ENCODE measurements at regions not wholly inside any gene's neighbourhood (a gene's known extent, or its start where the extent isn't known, plus 50 kb on each side); places are given as distances from the start of the nearest gene placed in this dataset.

DNA sequence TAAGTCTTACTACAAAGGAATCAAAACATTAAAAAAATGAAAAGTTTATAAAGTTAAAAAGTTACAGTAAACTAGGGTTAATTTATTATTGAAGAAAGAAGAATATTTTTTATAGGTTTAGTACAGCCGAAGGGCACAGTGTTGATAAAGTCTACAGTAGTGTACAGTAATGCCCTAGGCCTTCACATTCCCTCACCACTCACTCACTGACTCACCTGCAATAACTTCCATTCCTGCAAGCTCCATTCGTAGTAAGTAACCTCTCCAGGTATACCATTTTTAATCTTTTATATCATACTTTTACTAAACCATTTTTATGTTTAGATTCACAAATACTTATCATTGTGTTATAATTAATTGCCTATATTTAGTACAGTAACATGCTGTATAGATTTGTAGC lies 307.5 kb upstream of the FAM241A start:
- POLR2A ChIA-PET = no interaction called here
- no peaks in the 10 kb centered on the region for H3K27me3 ChIP-seq (ENCODE audit: control insufficient read depth, insufficient read depth, low read length)

GRCh38 chr4:111838406-111838930 lies 306.8 kb upstream of the FAM241A start:
- no peak for DNase-seq (ENCODE audit: low read depth)
- no peaks in the 10 kb centered on the region for H3K36me3 ChIP-seq (ENCODE audit: control insufficient read depth, insufficient read depth, low read length)
- TF ChIP-seq CTCF (IDR thresholded peaks at IDR 0.05; ENCODE audit: insufficient read depth, low read depth, low read length) = no peak
- ChIA-PET POLR2A (no interaction called here), CTCF (interaction anchor here (0.9 to 2.5 kb wide), 3 partner anchors 9 to 16 kb away, joined by 4 to 10 read pairs (median 5); no protein-coding TSS in a partner anchor)
- H3K4me3 ChIP-seq (ENCODE audit: low read depth, low read length) = no peak overlapping the region
- no peaks in the 10 kb centered on the region for H3K27me3 ChIP-seq (ENCODE audit: control insufficient read depth, insufficient read depth, low read length)

More for the DNA sequence above, 307.5 kb upstream of the FAM241A start:
- DNase-seq (ENCODE audit: low read depth) = no peak
- CTCF ChIA-PET = interaction anchor here (1.3 to 2.5 kb wide), 2 partner anchors 8 to 17 kb away, joined by 5 to 10 read pairs; no protein-coding TSS in a partner anchor
- H3K4me3 ChIP-seq (ENCODE audit: low read depth, low read length) = no peak overlapping the region
- no peaks in the 10 kb centered on the region for H3K36me3 ChIP-seq (ENCODE audit: control insufficient read depth, insufficient read depth, low read length)
- no peak for TF ChIP-seq CTCF (IDR thresholded peaks at IDR 0.05; ENCODE audit: insufficient read depth, low read depth, low read length)

DNA sequence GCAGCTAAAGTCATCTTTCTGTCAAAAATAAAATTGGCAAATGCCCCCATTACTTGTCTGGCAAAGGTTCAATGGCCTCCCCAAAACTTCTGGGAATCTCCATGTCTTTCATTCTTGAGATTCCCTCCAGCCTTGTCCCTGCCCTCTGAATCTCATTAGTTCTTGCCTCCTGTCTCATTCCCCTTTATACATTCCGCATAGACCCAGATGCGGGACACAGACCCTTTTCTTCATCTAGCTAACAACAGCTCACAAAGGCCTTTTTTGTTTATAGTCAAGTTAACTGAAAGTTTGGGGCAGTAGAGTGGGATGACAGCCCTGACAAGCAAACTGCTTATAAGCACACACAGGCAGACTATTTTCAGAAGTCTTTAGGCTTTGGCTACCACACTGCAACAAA lies 306.1 kb upstream of the FAM241A start:
- DNase-seq (ENCODE audit: low read depth) = no peak
- H3K36me3 ChIP-seq (ENCODE audit: control insufficient read depth, insufficient read depth, low read length) = no peaks in the 10 kb centered on the region
- no peaks in the 10 kb centered on the region for H3K27me3 ChIP-seq (ENCODE audit: control insufficient read depth, insufficient read depth, low read length)
- no peak overlapping the region for H3K4me3 ChIP-seq (ENCODE audit: low read depth, low read length)
- TF ChIP-seq CTCF (IDR thresholded peaks at IDR 0.05; ENCODE audit: insufficient read depth, low read depth, low read length) = no peak
- POLR2A ChIA-PET = no interaction called here
- CTCF ChIA-PET = interaction anchor here (0.9 to 2.5 kb wide), 4 partner anchors 8 to 16 kb away, joined by 3 to 10 read pairs (median 4); no protein-coding TSS in a partner anchor

- CTCF ChIA-PET = interaction anchor here (0.6 to 1.3 kb wide), 2 partner anchors 12 to 14 kb away, joined by 3 to 4 read pairs; no protein-coding TSS in a partner anchor
- TF ChIP-seq CTCF (IDR thresholded peaks at IDR 0.05; ENCODE audit: insufficient read depth, low read depth, low read length) = no peak
- POLR2A ChIA-PET = no interaction called here
These were observed 302.9 kb upstream of the FAM241A start for GRCh38 chr4:111842336-111842735.

GRCh38 chr4:111847296-111848008 lies 297.8 kb upstream of the FAM241A start:
- CTCF ChIA-PET = interaction anchor here (0.9 to 2.2 kb wide), 8 partner anchors 9 to 711 kb away, joined by 3 to 16 read pairs (median 3); no protein-coding TSS in a partner anchor
- POLR2A ChIA-PET = no interaction called here

More at GRCh38 chr4:111842336-111842735, 302.9 kb upstream of the FAM241A start:
- no peaks in the 10 kb centered on the region for H3K36me3 ChIP-seq (ENCODE audit: control insufficient read depth, insufficient read depth, low read length)
- H3K4me3 ChIP-seq (ENCODE audit: low read depth, low read length) = no peak overlapping the region
- DNase-seq (ENCODE audit: low read depth) = no peak
- no peaks in the 10 kb centered on the region for H3K27me3 ChIP-seq (ENCODE audit: control insufficient read depth, insufficient read depth, low read length)

More at GRCh38 chr4:111847296-111848008, 297.8 kb upstream of the FAM241A start:
- no peak overlapping the region for H3K4me3 ChIP-seq (ENCODE audit: low read depth, low read length)
- peak; percentile 47 for TF ChIP-seq CTCF (IDR thresholded peaks at IDR 0.05; ENCODE audit: insufficient read depth, low read depth, low read length)
- H3K36me3 ChIP-seq (ENCODE audit: control insufficient read depth, insufficient read depth, low read length) = no peaks in the 10 kb centered on the region
- H3K27me3 ChIP-seq (ENCODE audit: control insufficient read depth, insufficient read depth, low read length) = no peaks in the 10 kb centered on the region
- DNase-seq (ENCODE audit: low read depth) = no peak
